ENCODE measurements at regions not wholly inside any gene's neighbourhood (a gene's known extent, or its start where the extent isn't known, plus 50 kb on each side); places are given as distances from the start of the nearest gene placed in this dataset.

GRCh38 chr12:65522956-65523860 lies 244.7 kb downstream of the MSRB3 start:
- DNase-seq = no peak
- ChIA-PET POLR2A (no interaction called here), CTCF (no interaction called here)
- Mint-ChIP-seq H3K27ac (no peak overlapping the region), H3K4me3 (no peak overlapping the region), H3K4me1 (ENCODE audit: low read depth) (no peaks in the 10 kb centered on the region), H3K36me3 (ENCODE audit: low read depth) (no peaks in the 10 kb centered on the region), H3K9me3 (no peaks in the 10 kb centered on the region), H3K27me3 (no peaks in the 10 kb centered on the region)
- no peak for ATAC-seq (ENCODE audit: poor library complexity)
- Histone ChIP-seq H3K36me3 (ENCODE audit: insufficient read depth, low read length) (no peaks in the 10 kb centered on the region), H3K4me3 (ENCODE audit: low read length) (no peak overlapping the region), H3K9me3 (ENCODE audit: control insufficient read depth in 1 of 2, insufficient read depth in 1 of 2, low read length in 2 of 2) (peaks cover 0 to 8% of the 10 kb centered on the region in 2 experiments), H3K27me3 (ENCODE audit: control insufficient read depth in 1 of 2, insufficient read depth in 2 of 2, low read length in 2 of 2) (no peaks in the 10 kb centered on the region), H3K27ac (ENCODE audit: low read depth in 1 of 2, low read length in 2 of 2) (no peak overlapping the region), H3K4me1 (ENCODE audit: insufficient read depth, low read length) (no peaks in the 10 kb centered on the region)
- TF ChIP-seq CTCF (IDR thresholded peaks at IDR 0.05) = no peak
- intact Hi-C loops (cut with DNase I, micrococcal nuclease) = no loop called here

GRCh38 chr12:65524666-65525065 lies 246.2 kb downstream of the MSRB3 start:
- TF ChIP-seq CTCF (IDR thresholded peaks at IDR 0.05) = no peak
- Mint-ChIP-seq H3K27me3 (no peaks in the 10 kb centered on the region), H3K4me3 (no peak overlapping the region), H3K27ac (no peak overlapping the region), H3K4me1 (ENCODE audit: low read depth) (no peaks in the 10 kb centered on the region), H3K36me3 (ENCODE audit: low read depth) (no peaks in the 10 kb centered on the region), H3K9me3 (no peaks in the 10 kb centered on the region)
- ATAC-seq (ENCODE audit: poor library complexity) (no peak), DNase-seq (no peak)
- Histone ChIP-seq H3K9me3 (ENCODE audit: control insufficient read depth in 1 of 2, insufficient read depth in 1 of 2, low read length in 2 of 2) (peaks cover 0 to 12% of the 10 kb centered on the region in 2 experiments), H3K4me3 (ENCODE audit: low read length) (no peak overlapping the region), H3K27me3 (ENCODE audit: control insufficient read depth in 1 of 2, insufficient read depth in 2 of 2, low read length in 2 of 2) (no peaks in the 10 kb centered on the region), H3K4me1 (ENCODE audit: insufficient read depth, low read length) (no peaks in the 10 kb centered on the region), H3K36me3 (ENCODE audit: insufficient read depth, low read length) (no peaks in the 10 kb centered on the region), H3K27ac (ENCODE audit: low read depth in 1 of 2, low read length in 2 of 2) (no peak overlapping the region)
- POLR2A ChIA-PET = no interaction called here
- CTCF ChIA-PET = no interaction called here
- intact Hi-C loops (cut with DNase I, micrococcal nuclease) = no loop called here

- Mint-ChIP-seq H3K4me3 (no peak overlapping the region), H3K27me3 (no peaks in the 10 kb centered on the region), H3K4me1 (ENCODE audit: low read depth) (no peaks in the 10 kb centered on the region), H3K36me3 (ENCODE audit: low read depth) (no peaks in the 10 kb centered on the region), H3K27ac (no peak overlapping the region), H3K9me3 (no peaks in the 10 kb centered on the region)
- DNase-seq = no peak
- TF ChIP-seq CTCF (IDR thresholded peaks at IDR 0.05) = no peak
- H3K27ac ChIP-seq (ENCODE audit: low read depth in 1 of 2, low read length in 2 of 2) = no peak overlapping the region
- no peak for ATAC-seq (ENCODE audit: poor library complexity)
- intact Hi-C loops (cut with DNase I, micrococcal nuclease) = no loop called here
- no peaks in the 10 kb centered on the region for H3K4me1 ChIP-seq (ENCODE audit: insufficient read depth, low read length)
- H3K4me3 ChIP-seq (ENCODE audit: low read length) = no peak overlapping the region
- no peaks in the 10 kb centered on the region for H3K27me3 ChIP-seq (ENCODE audit: control insufficient read depth in 1 of 2, insufficient read depth in 2 of 2, low read length in 2 of 2)
- ChIA-PET CTCF (no interaction called here), POLR2A (no interaction called here)
- H3K9me3 ChIP-seq (ENCODE audit: control insufficient read depth in 1 of 2, insufficient read depth in 1 of 2, low read length in 2 of 2) = peaks cover 0 to 12% of the 10 kb centered on the region in 2 experiments
- H3K36me3 ChIP-seq (ENCODE audit: insufficient read depth, low read length) = no peaks in the 10 kb centered on the region
Observed at GRCh38 chr12:65525491-65526141, 247.1 kb downstream of the MSRB3 start.
